SK-N-SH (cell line): ENCODE measurements at regions not wholly inside any gene's neighbourhood (a gene's known extent, or its start where the extent isn't known, plus 50 kb on each side); places are given as distances from the start of the nearest gene placed in this dataset.

ENCODE experiments used
- CTCF ChIA-PET: fragments of 300-600, 350-600 bp; formaldehyde crosslinking; extraction: SDS; loops from one replicate; lab custom pipeline; 2021; lab: Yijun Ruan, JAX
- POLR2A ChIA-PET: fragments of 350-600 bp; sonication (Branson Sonifier 250); formaldehyde crosslinking; extraction: SDS; loops from one replicate; lab custom pipeline; 2020; ENCODE audit warnings: antibody characterized with exemption, inconsistent platforms; lab: Yijun Ruan, JAX
- DNase-seq: peaks from one replicate; pipeline ENCODE4 v3.0.0; 2012
- H2AFZ ChIP-seq: fragments of 200-600 bp; sonication (generic); 2 replicates; pipeline ENCODE4 v1.8.1; 2016; ENCODE audit warnings: antibody characterized with exemption, mild to moderate bottlenecking, low read depth
- H3F3A ChIP-seq: fragments of 200-600 bp; sonication (generic); replicated peaks from 2 replicates; pipeline ENCODE3; 2016; ENCODE audit warnings: antibody characterized with exemption, mild to moderate bottlenecking; ENCODE audit not compliant: insufficient read depth
- H3K27ac ChIP-seq, 2 experiments: fragments of 200-500 bp in 1 of 2; fragments of 200-600 bp in 1 of 2; sonication (Bioruptor generic) in 1 of 2; sonication (generic), shearing (Covaris generic) in 1 of 2; 2 replicates each; pipeline versions ENCODE4 v1.5.1 to v1.6.1; 2014 to 2016; ENCODE audit warnings: low read depth in 2 of 2, inconsistent platforms in 1 of 2, low read length in 1 of 2, mild to moderate bottlenecking in 1 of 2, mixed read lengths in 1 of 2
- H3K27me3 ChIP-seq: fragments of 200-600 bp; sonication (generic), shearing (Covaris generic); 2 replicates; pipeline ENCODE4 v1.6.1; 2016; ENCODE audit warnings: mixed run types; ENCODE audit not compliant: insufficient read depth
- H3K36me3 ChIP-seq, 2 experiments: fragments of 200-500 bp in 1 of 2; fragments of 200-600 bp in 1 of 2; sonication (Bioruptor generic) in 1 of 2; sonication (generic) in 1 of 2; replicated peaks in 1 of 2; 2 replicates each; pipeline versions ENCODE3 to v1.5.1; 2014 to 2016; ENCODE audit warnings: low read length in 1 of 2, mild to moderate bottlenecking in 1 of 2; ENCODE audit not compliant: insufficient read depth in 2 of 2, control insufficient read depth in 1 of 2
- H3K4me1 ChIP-seq, 2 experiments: fragments of 200-500 bp in 1 of 2; fragments of 200-600 bp in 1 of 2; sonication (Bioruptor generic) in 1 of 2; sonication (generic), shearing (Covaris generic) in 1 of 2; 2 replicates each; pipeline versions ENCODE4 v1.5.1 to v1.6.1; 2014 to 2016; ENCODE audit warnings: low read depth in 1 of 2, low read length in 1 of 2, mixed run types in 1 of 2; ENCODE audit not compliant: insufficient read depth in 2 of 2, control insufficient read depth in 1 of 2
- H3K4me2 ChIP-seq: fragments of 200-600 bp; sonication (generic), shearing (Covaris generic); 2 replicates; pipeline ENCODE4 v1.6.1; 2017; ENCODE audit warnings: mixed run types
- H3K4me3 ChIP-seq, 2 experiments: fragments of 200-500 bp in 1 of 2; fragments of 200-600 bp in 1 of 2; sonication (Bioruptor generic) in 1 of 2; sonication (generic), shearing (Covaris generic) in 1 of 2; 2 replicates each; pipeline versions ENCODE4 v1.5.1 to v1.8.1; 2014 to 2016; ENCODE audit warnings: low read depth in 2 of 2, inconsistent platforms in 1 of 2, low read length in 1 of 2, mild to moderate bottlenecking in 1 of 2, mixed read lengths in 1 of 2, moderate library complexity in 1 of 2
- H3K79me2 ChIP-seq: fragments of 200-600 bp; sonication (generic); 2 replicates; pipeline ENCODE4 v1.8.1; 2017; ENCODE audit warnings: mild to moderate bottlenecking; ENCODE audit not compliant: insufficient read depth
- H3K9ac ChIP-seq: fragments of 200-600 bp; sonication (generic); 2 replicates; pipeline ENCODE4 v1.6.1; 2017; ENCODE audit warnings: mixed run types
- H3K9me2 ChIP-seq: fragments of 200-600 bp; sonication (generic); 2 replicates; pipeline ENCODE4 v1.6.1; 2017; ENCODE audit warnings: mixed run types
- H3K9me3 ChIP-seq: fragments of 200-600 bp; sonication (generic); 2 replicates; pipeline ENCODE4 v1.6.1; 2017; ENCODE audit warnings: mixed run types, mild to moderate bottlenecking, moderate library complexity
- H4K20me1 ChIP-seq: fragments of 200-600 bp; sonication (generic); 2 replicates; pipeline ENCODE4 v1.6.1; 2017; ENCODE audit warnings: mild to moderate bottlenecking, mixed run types; ENCODE audit not compliant: insufficient read depth
- FOSL2 ChIP-seq: IDR thresholded peaks from 2 replicates; pipeline ENCODE4 v1.4.0; 2012; ENCODE audit warnings: low read depth, mild to moderate bottlenecking, moderate library complexity, borderline replicate concordance
- FOXJ3 ChIP-seq: sonication (generic); formaldehyde crosslinking; IDR thresholded peaks from 2 replicates; pipeline ENCODE4 v1.5.1; 2020; ENCODE audit warnings: mild to moderate bottlenecking, missing genetic modification reagents
- GATA2 ChIP-seq: sonication (generic); formaldehyde crosslinking; IDR thresholded peaks from 2 replicates; pipeline ENCODE4 v1.5.0; 2020; ENCODE audit warnings: mild to moderate bottlenecking, missing genetic modification reagents
- MXI1 ChIP-seq: IDR thresholded peaks from 2 replicates; pipeline ENCODE4 v1.6.1; 2012; ENCODE audit warnings: mild to moderate bottlenecking, low read depth, low read length, improper control_type of control experiment
- NRF1 ChIP-seq: IDR thresholded peaks from 2 replicates; pipeline ENCODE4 v1.6.1; 2012; ENCODE audit warnings: low read depth, mild to moderate bottlenecking, low read length
- RFX5 ChIP-seq: IDR thresholded peaks from 2 replicates; pipeline ENCODE4 v1.6.1; 2012; ENCODE audit warnings: mild to moderate bottlenecking, improper control_type of control experiment, low read length
- RXRA ChIP-seq: IDR thresholded peaks from 2 replicates; pipeline ENCODE4 v1.4.0; 2012; ENCODE audit warnings: low read depth, mild to moderate bottlenecking, borderline replicate concordance
- TAF1 ChIP-seq: IDR thresholded peaks from 2 replicates; pipeline ENCODE4 v1.6.1; 2012; ENCODE audit warnings: low read depth, mild to moderate bottlenecking, low read length, moderate library complexity, borderline replicate concordance
- WGBS: methylation state at CpG from one replicate; pipeline ENCODE4 v1.1.6; 2017; ENCODE audit warnings: low lambda C conversion rate; 5-methylcytosine and 5-hydroxymethylcytosine counted together

- Histone ChIP-seq H3K36me3 (no peaks in the 10 kb centered on the region), H2AFZ (no peak overlapping the region), H3K9me3 (no peaks in the 10 kb centered on the region), H3K4me2 (no peak overlapping the region)
- POLR2A ChIA-PET, result no interaction called here
- 67% methylated on average over 3 of the region's 3 CpGs for WGBS
- TF ChIP-seq RXRA (no peak), FOSL2 (no peak)
- TF ChIP-seq, all 33 proteins: peak for 0
- H3K27ac ChIP-seq, result no peak overlapping the region
- peaks cover 12% of the 10 kb centered on the region for H3F3A ChIP-seq
- H3K9me2 ChIP-seq, result no peaks in the 10 kb centered on the region; the same call in 1 of the 2 replicates
- no peak overlapping the region for H3K4me3 ChIP-seq
- CTCF ChIA-PET, result no interaction called here
- no peak overlapping the region for H3K9ac ChIP-seq
- no peaks in the 10 kb centered on the region for H4K20me1 ChIP-seq
- H3K4me1 ChIP-seq, result peaks cover 0 to 2% of the 10 kb centered on the region in 2 experiments; a peak in 3 of 4 replicates
- no peaks in the 10 kb centered on the region for H3K27me3 ChIP-seq
- DNase-seq, result no peak
- H3K79me2 ChIP-seq, result no peaks in the 10 kb centered on the region
These were observed 52.3 kb upstream of the KIAA1217 start for GRCh38 chr10:24156686-24157085.

DNA sequence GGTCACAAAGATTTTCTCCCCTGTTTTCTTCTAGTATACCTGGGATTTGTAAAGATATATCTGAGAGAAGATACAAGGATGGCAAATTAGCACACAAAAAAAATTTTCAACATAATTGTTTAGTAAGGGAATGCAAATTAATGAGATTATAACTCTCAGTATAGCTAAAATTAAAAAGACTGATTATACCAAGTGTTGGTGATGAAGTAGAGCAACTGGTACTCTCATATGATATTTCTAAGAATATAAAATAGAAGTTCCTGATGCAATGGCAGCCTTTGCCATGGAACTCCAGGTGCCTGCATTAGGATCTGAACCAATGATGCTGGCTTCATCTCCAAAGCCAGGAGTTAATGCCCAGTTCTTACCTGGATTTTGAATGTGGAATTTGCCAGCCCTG lies 51.4 kb upstream of the KIAA1217 start:
- ChIA-PET CTCF (no interaction called here), POLR2A (no interaction called here)

More for the DNA sequence above, 51.4 kb upstream of the KIAA1217 start:
- H3K9me3 ChIP-seq, result no peaks in the 10 kb centered on the region
- H2AFZ ChIP-seq, result no peak overlapping the region
- DNase-seq, result no peak
- no peak overlapping the region for H3K4me2 ChIP-seq
- no peak overlapping the region for H3K4me3 ChIP-seq
- no peak for TF ChIP-seq TAF1
- TF ChIP-seq MXI1, result no peak
- TF ChIP-seq RXRA, result no peak
- no peak for TF ChIP-seq RFX5
- no peak for TF ChIP-seq NRF1
- TF ChIP-seq GATA2 (CRISPR knock-in tag), result no peak
- TF ChIP-seq FOXJ3 (CRISPR knock-in tag), result no peak
- H3K9me2 ChIP-seq, result no peaks in the 10 kb centered on the region; the same call in 1 of the 2 replicates
- no peak overlapping the region for H3K9ac ChIP-seq
- no peaks in the 10 kb centered on the region for H4K20me1 ChIP-seq
- peaks cover 0 to 2% of the 10 kb centered on the region in 2 experiments; a peak in 3 of 4 replicates for H3K4me1 ChIP-seq
- H3K27ac ChIP-seq, result no peak overlapping the region
- no peaks in the 10 kb centered on the region for H3K27me3 ChIP-seq
- no peaks in the 10 kb centered on the region for H3K36me3 ChIP-seq
- no peaks in the 10 kb centered on the region for H3K79me2 ChIP-seq
- H3F3A ChIP-seq, result peaks cover 6% of the 10 kb centered on the region
